Coronary artery (tissue), 2 donors: ENCODE measurements at regions not wholly inside any gene's neighbourhood (a gene's known extent, or its start where the extent isn't known, plus 50 kb on each side); places are given as distances from the start of the nearest gene placed in this dataset.

Experiments
- DNase-seq: peaks from one replicate; pipeline ENCODE4 v3.0.0-alpha.2; 2017; ENCODE audit warnings: low spot score
- H3K27ac ChIP-seq, 2 donors: fragments of 200-600 bp; sonication (generic); one replicate each; pipeline ENCODE4 v1.5.1; 2016 to 2019
- H3K4me3 ChIP-seq: fragments of 200-600 bp; sonication (generic); 2 replicates; pipeline ENCODE4 v1.5.1; 2016; ENCODE audit warnings: mild to moderate bottlenecking, moderate library complexity
- TF ChIP-seq, protein P1 (sequence below): fragments of 200-600 bp; sonication (generic); IDR thresholded peaks from one replicate; pipeline ENCODE4 v1.5.1; 2019; ENCODE audit warnings: antibody characterized with exemption

DNA sequence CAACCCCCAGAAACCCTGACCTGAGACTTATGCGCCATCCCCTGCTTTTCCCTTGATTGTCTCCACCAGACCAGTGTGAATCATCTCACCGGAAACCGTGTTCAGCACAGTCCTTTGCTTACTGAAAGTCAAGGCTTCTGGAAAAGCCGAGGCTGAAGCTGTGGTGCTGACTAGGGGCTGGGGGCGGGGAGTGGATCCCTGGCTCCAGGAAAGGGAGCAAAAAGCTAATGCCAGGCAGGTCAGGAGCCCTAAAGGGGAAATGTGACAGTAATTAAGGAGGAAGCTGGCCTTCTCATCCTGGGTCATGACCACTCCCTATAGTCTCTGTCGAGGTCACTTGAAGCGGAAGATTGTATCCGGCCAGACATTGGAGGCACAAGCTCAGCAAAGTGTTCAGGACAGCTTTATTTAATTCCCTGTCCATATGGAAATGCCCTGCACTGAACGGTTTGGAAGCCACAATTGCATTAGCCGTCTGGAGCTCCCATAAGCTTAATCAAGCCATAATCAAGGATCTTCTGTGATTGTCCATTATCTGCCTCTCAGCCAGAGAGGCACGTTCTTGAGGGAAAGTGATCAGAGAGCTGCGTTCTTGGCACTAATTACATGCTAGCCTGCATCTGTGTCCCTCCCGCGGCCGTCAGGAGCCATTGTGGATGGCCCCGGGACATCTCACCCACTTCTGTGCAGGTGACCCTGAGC, 403.6 kb downstream of the RRAGC start:
- Histone ChIP-seq H3K27ac (no peak overlapping the region), H3K4me3 (no peak overlapping the region)
- DNase-seq: no peak
- TF ChIP-seq, protein P1, sequence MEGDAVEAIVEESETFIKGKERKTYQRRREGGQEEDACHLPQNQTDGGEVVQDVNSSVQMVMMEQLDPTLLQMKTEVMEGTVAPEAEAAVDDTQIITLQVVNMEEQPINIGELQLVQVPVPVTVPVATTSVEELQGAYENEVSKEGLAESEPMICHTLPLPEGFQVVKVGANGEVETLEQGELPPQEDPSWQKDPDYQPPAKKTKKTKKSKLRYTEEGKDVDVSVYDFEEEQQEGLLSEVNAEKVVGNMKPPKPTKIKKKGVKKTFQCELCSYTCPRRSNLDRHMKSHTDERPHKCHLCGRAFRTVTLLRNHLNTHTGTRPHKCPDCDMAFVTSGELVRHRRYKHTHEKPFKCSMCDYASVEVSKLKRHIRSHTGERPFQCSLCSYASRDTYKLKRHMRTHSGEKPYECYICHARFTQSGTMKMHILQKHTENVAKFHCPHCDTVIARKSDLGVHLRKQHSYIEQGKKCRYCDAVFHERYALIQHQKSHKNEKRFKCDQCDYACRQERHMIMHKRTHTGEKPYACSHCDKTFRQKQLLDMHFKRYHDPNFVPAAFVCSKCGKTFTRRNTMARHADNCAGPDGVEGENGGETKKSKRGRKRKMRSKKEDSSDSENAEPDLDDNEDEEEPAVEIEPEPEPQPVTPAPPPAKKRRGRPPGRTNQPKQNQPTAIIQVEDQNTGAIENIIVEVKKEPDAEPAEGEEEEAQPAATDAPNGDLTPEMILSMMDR: no peak

DNA sequence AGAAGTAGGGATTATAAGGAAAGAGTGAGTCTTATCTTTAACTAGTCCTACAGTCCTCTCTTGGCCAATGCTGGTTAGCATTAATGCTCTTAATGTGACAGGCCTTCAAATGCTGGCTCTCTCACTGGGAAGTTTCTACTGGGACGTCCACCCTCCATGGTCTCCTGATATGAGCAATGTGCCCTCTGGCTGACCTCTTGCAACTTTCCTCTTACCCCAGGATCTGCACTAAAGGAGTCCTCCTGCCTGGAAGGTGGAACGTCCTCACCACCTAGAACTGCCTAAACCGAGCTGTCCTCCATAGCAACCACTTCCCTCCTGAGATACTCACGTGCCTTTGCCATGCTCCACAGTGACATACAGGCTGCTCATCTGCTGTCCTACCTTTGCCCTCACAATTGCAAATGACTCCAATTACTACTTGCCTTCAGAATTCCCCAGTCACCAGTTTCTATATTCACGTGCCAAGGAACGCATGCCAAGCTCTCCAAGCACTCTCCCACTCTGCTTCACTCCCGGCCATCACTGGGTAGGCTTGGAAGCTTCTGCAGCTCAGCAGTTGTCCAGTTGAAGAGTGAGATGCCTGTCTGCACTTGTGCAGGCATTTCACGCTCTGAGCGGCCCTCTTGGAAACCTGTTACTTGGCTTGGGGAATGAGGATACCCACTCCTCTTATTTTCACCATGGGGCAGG, 404.7 kb downstream of the RRAGC start:
- TF ChIP-seq, protein P1: no peak
- no peak overlapping the region for H3K27ac ChIP-seq
- H3K4me3 ChIP-seq: no peak overlapping the region
- DNase-seq: no peak

DNA sequence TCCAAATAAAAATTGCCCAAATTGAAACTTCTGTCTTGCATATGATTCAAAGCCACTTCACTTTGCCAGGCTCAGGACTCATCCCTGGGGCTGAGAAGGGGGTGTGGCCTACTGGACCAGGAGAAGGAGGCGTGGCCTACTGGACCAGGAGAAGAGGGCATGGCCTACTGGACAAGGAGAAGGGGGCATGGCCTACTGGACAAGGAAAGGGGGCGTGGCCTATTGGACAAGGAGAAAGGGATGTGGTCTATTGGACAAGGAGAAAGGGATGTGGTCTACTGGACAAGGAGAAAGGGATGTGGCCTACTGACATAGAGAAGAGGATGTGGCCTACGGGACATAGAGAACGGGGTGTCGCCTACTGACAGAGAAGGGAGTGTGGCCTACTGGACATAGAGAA, 405.3 kb downstream of the RRAGC start:
- TF ChIP-seq, protein P1: no peak
- Histone ChIP-seq H3K27ac (no peak overlapping the region), H3K4me3 (no peak overlapping the region)
- DNase-seq: no peak

DNA sequence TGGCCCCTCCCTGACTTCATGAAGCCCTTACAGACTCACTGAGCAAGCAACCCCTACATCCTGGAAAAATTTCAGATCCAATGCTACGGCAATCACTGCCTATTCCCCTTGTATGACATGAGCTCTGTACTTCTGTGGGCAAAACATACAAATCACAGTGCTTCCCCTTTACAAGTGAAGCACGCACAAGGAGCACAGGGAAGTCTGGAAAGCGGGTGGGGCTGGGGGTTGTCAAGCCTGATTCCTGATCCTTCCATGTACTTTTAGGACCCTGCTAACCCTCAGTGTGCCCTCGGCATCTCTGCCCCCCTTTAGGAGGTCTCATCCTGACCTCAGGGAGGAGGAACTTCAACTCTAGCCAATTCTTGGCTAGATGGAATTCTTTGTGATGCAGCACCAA, 405.7 kb upstream of the POU3F1 start:
- Histone ChIP-seq H3K4me3 (no peak overlapping the region), H3K27ac (peak overlapping the region in 1 of 2 donors; percentile 47)
- TF ChIP-seq, protein P1: no peak
- DNase-seq: no peak

DNA sequence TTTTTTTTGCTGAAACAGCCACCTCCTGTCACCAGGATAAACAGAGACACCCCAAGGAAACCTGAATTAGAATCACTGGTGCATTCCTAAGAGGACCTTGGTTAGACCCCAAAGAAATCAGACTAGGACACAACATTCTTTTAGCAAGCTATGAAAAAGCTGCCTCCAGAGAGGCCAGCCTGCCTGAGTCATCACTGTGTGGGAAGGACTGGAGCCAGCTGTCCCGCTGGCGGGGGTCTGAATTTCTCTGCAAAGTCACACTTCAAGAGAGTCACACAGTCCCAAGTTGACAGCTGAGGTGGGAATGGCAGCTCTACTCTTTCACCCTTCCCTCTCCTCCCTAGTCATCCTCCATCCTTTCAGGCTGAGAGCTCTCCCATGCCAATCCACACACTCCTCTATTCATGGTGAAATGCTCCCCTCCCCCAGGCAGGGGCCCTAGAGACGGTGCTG, 405.0 kb upstream of the POU3F1 start:
- no peak for DNase-seq
- Histone ChIP-seq H3K27ac (peak overlapping the region in 1 of 2 donors; percentile 47), H3K4me3 (no peak overlapping the region)
- TF ChIP-seq, protein P1: no peak

DNA sequence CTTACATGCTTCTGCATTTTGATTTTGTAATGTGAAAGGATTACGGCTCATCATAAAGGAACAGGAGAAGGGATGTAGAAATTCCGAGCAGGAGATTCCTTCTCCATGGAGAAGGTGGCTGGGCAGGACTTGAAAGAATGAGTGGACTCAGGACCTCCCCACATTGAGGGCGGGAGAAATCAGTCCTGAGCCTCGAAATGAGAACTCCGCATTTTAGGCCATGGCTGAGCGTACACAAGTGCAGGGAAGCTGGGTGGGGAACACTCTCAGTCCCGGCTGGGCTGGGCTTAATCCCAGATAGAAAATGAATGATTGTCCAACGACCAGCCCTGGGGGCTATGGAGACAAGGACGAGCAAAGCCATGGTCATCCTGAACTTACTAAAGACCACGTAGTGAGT, 402.3 kb upstream of the POU3F1 start:
- Histone ChIP-seq H3K4me3 (no peak overlapping the region), H3K27ac (no peak overlapping the region)
- TF ChIP-seq, protein P1: no peak
- no peak for DNase-seq

DNA sequence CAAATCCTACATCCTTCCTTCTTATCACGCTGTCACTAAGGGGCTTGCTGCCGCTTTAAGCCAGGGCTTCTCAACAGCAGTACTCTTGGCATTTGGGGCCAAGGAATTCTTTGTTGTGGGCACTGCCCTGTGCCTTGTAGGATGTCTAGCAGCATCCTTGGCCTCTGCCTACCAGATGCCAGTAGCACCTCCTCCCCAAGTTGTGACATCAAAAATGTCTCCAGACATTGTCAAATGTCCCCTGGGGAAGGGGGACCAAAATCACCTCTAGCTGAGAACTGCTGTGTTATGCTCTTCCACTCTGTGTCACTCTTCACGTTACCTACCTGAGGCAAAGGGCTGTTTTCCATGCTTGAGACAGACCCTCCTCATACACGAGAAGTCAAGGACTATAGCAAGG, 400.3 kb upstream of the POU3F1 start:
- no peak for DNase-seq
- Histone ChIP-seq H3K4me3 (no peak overlapping the region), H3K27ac (no peak overlapping the region)
- TF ChIP-seq, protein P1: no peak
